ENCODE measurements at regions not wholly inside any gene's neighbourhood (a gene's known extent, or its start where the extent isn't known, plus 50 kb on each side); places are given as distances from the start of the nearest gene placed in this dataset.
"Not testable (repeated sequence)": the region's sequence is repeated elsewhere in the genome, so short reads cannot be mapped to it uniquely, and the experiment has no call there.

- no peak overlapping the region for H3K4me3 ChIP-seq (ENCODE audit: low read length)
- DNase-seq (ENCODE audit: low read depth) = no peak
- TF ChIP-seq, protein P1, sequence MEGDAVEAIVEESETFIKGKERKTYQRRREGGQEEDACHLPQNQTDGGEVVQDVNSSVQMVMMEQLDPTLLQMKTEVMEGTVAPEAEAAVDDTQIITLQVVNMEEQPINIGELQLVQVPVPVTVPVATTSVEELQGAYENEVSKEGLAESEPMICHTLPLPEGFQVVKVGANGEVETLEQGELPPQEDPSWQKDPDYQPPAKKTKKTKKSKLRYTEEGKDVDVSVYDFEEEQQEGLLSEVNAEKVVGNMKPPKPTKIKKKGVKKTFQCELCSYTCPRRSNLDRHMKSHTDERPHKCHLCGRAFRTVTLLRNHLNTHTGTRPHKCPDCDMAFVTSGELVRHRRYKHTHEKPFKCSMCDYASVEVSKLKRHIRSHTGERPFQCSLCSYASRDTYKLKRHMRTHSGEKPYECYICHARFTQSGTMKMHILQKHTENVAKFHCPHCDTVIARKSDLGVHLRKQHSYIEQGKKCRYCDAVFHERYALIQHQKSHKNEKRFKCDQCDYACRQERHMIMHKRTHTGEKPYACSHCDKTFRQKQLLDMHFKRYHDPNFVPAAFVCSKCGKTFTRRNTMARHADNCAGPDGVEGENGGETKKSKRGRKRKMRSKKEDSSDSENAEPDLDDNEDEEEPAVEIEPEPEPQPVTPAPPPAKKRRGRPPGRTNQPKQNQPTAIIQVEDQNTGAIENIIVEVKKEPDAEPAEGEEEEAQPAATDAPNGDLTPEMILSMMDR (conservative IDR thresholded peaks at IDR 0.05; ENCODE audit: low read length) = no peak
These were observed 327.9 kb upstream of the ADAMTS9 start for GRCh38 chr3:65015711-65016110.

DNA sequence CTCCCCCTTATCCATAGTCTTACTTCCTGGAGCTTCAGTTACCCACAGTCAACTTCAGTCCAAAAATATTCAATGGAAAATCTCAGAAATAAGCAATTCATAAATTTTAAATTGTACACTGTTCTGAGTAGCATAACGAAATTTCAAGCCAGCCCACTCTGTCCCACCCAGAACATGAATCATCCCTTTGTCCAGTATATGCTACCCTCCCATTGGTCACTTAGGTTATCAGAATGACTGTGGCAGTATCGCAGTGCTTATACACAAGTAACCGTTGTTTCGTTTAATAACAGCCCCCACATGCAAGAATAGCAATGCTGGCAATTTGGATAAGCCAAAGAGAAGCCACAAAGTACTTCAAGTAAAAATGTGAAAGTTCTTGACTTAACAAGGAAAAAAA, 325.3 kb upstream of the ADAMTS9 start:
- DNase-seq (ENCODE audit: low read depth) = no peak
- H3K4me3 ChIP-seq (ENCODE audit: low read length) = no peak overlapping the region
- TF ChIP-seq, protein P1 (conservative IDR thresholded peaks at IDR 0.05; ENCODE audit: low read length) = no peak

DNA sequence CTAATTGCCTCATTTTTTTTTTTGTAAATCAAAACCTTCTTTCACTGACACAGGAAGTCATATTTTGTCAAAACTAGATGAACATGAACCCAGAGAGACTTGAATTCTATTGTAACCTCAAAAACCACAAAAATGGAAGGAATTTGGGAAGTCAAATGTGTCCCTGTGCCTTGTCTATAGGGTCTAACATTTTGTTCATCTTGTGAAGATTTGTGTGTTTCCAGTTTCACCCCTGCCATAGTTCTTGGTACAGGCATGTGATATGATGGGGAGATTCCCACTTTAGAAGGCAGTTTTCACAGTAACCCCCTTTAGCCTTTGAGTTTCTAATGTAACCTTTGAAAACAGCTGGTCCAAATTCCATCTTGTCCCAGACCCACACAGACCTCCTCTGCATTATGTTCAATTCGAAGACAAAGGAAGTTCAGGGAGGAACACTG, 318.5 kb upstream of the ADAMTS9 start:
- DNase-seq (ENCODE audit: low read depth) = peak; percentile 86
- TF ChIP-seq, protein P1 (conservative IDR thresholded peaks at IDR 0.05; ENCODE audit: low read length) = no peak
- H3K4me3 ChIP-seq (ENCODE audit: low read length) = no peak overlapping the region

GRCh38 chr3:65005486-65005885, 317.7 kb upstream of the ADAMTS9 start:
- no peak overlapping the region for H3K4me3 ChIP-seq (ENCODE audit: low read length)
- peak; percentile 26 for DNase-seq (ENCODE audit: low read depth)
- TF ChIP-seq, protein P1 (conservative IDR thresholded peaks at IDR 0.05; ENCODE audit: low read length) = no peak

GRCh38 chr3:65004795-65005295, 317.0 kb upstream of the ADAMTS9 start:
- no peak overlapping the region for H3K4me3 ChIP-seq (ENCODE audit: low read length)
- DNase-seq (ENCODE audit: low read depth) = no peak
- TF ChIP-seq, protein P1 (conservative IDR thresholded peaks at IDR 0.05; ENCODE audit: low read length) = no peak

GRCh38 chr3:65004306-65004705, 316.5 kb upstream of the ADAMTS9 start:
- TF ChIP-seq, protein P1 (conservative IDR thresholded peaks at IDR 0.05; ENCODE audit: low read length) = no peak
- H3K4me3 ChIP-seq (ENCODE audit: low read length) = no peak overlapping the region
- DNase-seq (ENCODE audit: low read depth) = peak; percentile 58

- H3K4me3 ChIP-seq (ENCODE audit: low read length); DNase-seq (ENCODE audit: low read depth): not testable (repeated sequence)
These were observed 313.3 kb upstream of the ADAMTS9 start for GRCh38 chr3:65001119-65001518.

- H3K4me3 ChIP-seq (ENCODE audit: low read length) = no peak overlapping the region
- DNase-seq (ENCODE audit: low read depth) = no peak
- TF ChIP-seq, protein P1 (conservative IDR thresholded peaks at IDR 0.05; ENCODE audit: low read length) = no peak
These were observed 310.5 kb upstream of the ADAMTS9 start for GRCh38 chr3:64998317-64998716.

Data from AG10803 (cell line).